NCI-H146 (cell line): ENCODE measurements at regions not wholly inside any gene's neighbourhood (a gene's known extent, or its start where the extent isn't known, plus 50 kb on each side); places are given as distances from the start of the nearest gene placed in this dataset.

Experiments
- DNase-seq: peaks from one replicate; lab custom pipeline; 2025; lab: John Stamatoyannopoulos, UW

DNA sequence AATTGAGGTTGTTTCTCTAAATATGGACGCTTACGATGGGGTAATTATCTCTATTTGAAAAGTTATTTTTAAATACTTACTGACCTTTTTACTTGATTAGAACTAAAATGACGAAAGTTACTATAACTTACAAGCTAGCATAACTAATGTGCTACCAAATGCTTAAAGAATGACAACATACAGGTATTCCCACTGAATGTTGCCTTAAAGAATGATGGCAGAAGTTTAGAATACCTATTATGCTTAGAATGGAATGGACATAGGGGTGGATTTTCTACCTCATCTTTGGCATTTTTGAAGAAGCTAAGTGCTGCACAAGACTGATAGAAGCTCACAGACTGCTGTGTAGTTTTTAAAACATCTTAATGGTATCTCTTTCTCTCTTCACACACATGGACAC lies 284.8 kb downstream of the THBS2 start:
- DNase-seq, result no peak

DNA sequence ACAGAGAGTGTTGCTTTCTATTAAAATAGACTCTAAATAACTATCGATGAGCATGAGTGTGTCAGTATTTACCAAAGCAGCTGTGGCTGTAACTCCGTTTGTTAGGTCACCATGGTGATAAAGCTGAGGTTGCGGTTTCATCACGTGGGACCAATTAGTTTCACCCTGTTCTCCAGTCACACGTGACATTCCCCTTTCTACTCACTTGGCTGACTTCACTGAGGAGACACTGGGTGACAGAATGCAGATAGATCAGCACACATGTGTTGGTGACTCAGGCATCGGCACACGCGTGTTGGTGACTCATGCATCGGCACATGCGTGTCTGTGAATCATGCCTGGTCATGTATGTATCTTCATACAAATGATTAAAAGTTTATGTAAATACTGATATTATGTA lies 285.4 kb downstream of the THBS2 start:
- DNase-seq, result no peak

GRCh38 chr6:168967281-168967925 lies 286.2 kb downstream of the THBS2 start:
- no peak for DNase-seq

DNA sequence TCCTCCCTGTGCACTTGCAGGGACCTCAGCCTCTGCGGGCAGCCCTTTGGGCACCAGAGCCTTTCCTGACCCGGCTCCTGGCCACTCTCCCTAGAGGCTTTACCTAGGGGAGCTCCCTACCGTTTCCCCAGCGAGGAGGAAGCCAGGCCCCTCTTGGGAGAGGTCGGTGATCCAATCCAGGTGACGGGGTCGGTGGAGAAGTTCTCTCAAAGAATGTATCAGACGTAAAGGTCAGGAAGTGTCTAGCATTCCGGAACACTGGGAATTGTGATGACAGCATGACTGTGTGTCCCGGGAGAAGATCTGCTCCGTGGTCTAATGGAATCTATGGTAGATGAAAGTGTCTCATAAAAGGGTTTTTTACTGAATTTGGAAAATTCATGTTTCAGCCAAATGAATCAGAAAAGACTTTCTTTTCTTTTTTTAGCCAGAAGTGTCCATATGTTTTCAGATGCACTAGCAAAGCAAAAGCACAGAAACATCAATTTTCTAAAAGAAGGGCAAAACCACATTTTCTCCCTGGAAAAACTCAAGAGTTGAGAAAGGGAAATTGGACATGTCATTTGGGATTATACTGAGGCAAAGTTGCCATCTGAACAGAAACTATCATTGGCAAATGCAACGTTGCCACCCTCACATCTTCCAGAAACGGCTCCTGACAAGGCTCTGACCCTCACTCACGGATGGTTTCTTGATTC lies 289.4 kb downstream of the THBS2 start:
- no peak for DNase-seq

DNA sequence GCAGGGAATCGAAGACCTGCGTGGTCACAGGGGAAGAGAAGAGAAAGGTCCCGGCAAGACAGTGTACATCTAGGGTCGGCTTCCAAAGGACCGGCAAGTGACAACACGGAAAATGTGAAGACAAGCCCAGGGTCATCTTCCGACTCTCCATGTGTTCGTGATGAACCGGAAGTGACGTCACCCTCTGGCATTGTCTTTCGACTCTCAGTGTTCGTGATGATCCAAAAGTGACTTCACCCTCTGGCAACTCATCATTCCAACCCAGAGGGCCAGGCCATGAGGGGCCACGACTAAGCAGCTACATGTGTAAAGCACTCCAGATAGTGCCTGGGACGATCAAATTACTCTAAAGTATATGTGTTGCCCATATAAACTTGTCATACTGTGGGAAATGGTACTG lies 290.8 kb downstream of the THBS2 start:
- DNase-seq, result no peak

DNA sequence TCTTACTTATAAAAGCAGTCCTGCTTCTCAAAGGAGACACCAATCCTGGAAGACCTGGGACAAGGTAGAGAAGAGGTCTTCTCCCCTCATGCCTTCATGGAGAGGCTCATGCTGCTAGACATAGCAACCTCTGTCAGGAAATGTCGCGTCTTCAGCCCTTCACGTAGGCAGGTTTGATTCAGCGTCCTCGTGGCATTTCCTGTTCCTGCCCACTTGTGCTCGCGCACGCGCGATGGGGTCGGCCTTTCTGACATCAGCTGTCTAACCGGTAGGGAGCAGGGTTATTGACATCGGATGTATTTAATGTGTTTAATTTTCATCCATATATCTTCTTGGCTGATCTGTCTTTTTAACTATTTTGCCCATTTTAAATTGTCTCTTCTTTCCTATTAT lies 292.4 kb downstream of the THBS2 start:
- DNase-seq, result no peak

DNA sequence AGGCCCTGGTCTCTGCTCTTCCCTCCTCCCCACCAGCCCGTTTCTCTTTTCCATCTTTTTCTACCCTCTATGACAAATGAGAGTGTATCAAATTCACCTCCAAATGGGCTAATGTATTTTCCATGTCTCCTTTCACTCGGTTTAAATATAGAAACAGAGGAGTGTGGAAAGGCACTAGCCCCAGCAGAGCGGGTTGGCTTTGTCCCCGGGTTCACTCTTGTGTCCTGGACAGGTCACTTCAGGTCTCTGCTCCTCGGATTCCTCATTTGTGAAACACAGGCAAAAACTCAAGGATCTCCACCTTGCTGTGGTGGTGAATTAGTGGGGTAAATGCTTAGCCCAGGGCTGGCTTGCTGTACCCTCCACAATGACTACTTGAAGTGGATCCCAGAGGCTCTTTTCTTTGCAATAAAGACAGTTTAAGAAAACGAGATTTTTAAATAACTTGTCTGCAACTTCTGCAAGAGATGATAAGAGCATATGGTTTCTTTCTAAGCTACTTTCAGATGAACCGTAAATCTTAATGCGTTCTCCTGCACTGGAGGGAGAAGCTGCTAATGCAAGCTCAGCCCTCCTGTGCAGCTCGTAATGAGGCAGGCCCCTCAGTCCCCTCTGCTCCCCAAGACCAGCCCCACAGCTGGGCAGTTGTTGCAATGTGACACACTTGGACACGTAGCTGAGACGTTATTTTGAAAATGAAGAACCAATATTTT lies 292.9 kb downstream of the THBS2 start:
- DNase-seq, result no peak

DNA sequence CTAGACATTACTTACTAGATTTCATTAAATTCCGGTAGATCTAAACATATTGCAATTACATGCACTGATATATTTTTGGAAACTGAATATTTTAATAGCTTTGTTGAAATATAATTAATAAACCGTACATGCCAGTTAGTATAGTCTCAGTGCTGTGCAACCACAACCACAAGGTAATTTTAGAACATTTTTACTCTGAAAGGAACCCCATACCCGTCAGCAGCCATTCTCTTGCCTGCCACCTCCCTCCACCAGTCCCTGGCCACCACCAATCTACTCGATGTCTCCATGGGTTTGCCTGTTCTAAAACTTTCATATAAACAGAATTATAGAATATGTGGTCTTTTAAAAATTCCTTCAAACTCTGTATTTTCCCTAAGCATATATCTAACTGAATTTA lies 293.9 kb downstream of the THBS2 start:
- DNase-seq, result no peak

- peak; percentile 93 for DNase-seq
These were observed 296.5 kb downstream of the THBS2 start for GRCh38 chr6:168956884-168957730.

DNA sequence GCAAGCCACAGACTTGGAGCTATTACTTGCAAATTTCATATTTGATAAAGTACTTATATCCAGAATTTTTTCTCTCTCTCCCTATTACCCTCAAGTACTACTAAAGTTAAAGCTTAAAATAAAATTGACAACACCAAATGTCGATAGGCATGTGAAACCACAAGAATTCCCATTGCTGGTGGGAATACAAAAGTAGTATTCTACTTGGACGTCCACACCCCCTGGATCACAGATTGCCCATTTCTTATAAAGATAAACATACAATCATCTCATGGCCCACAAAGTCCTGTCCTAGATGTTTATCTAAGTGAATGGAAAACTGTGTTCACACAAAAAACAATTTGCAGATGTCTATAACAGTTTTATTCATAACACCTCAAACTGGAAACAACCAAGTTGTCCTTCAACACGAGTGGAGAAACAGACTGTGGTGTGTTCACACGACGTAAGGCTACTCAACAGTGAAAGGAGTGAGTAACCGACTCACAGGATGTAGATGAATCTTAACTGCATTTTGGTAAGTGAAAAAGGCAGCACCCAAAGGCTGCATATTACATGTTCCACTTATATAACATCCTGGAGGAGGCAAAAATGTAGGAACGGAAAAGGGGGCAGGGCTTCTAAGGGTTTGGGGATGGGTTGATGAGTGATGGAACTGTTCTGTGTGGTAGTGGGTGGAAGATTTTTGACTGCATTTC lies 297.4 kb downstream of the THBS2 start:
- DNase-seq, result no peak

GRCh38 chr6:168953461-168953860 lies 300.2 kb downstream of the THBS2 start:
- DNase-seq, result no peak

- DNase-seq, result no peak
These were observed 302.4 kb downstream of the THBS2 start for GRCh38 chr6:168951217-168951616.

DNA sequence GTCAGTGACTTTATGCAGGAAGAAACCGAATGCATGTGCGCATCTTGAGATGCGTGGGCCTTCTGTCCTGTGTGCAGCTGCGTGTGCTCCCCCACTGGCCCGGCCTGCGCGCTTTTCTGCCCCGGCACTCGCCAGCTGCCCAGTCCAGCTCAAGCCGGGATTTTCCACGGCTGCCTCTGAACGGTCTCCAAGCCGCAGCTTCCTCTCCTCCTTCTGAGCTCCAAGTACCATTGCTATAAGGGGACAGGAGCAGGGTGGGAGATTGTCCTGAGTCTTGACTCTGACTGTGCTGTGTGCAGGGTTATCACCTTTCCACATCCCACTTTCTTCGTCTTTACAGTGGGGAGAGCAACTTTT lies 302.8 kb downstream of the THBS2 start:
- no peak for DNase-seq

GRCh38 chr6:168949981-168950857 lies 303.4 kb downstream of the THBS2 start:
- no peak for DNase-seq

DNA sequence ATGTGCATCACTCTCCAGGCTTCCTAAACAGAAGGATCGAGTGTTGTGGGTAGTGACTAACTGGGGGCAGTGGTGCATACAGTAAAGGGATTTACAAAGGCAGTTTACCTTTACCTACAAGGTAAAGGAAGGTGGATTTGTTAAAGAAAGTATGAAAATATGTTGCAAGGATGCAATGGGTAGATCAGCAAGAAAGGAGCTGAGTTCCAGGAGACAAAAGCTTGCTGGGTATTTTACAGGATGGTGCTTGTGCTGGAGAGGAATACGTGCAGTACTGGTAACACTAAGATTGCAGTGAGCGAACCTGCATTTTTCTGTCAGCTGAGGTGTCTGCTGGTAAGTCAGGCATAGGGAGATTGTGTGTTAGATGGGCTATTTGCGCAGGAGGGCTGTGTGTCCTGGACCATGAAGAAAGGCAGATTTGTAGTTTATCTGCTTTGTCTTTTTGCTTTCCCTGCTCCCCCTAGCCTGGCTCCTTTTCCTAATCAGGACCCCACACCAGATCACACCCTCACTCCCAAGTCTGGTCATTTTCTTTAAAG lies 304.6 kb downstream of the THBS2 start:
- DNase-seq, result no peak

DNA sequence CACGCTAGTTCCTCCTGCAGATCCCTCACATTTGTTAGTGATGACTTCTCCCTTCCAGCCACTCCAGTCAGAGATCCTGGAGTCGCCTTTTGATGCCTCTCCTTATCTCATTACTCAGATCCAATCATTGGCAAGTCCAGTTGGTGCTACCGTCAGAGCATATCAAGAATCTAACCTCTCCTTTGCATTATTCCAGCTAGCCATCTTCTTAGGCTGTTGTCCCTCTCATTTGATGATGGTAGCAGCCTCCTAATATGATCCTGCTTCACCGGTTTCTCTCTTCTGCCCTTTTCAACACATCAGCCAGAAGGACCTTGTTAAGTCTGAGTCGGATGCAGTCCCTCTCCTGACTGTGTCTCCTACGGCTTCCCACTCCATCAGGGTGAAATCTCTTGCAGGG lies 305.6 kb downstream of the THBS2 start:
- no peak for DNase-seq

- no peak for DNase-seq
These were observed 310.3 kb downstream of the THBS2 start for GRCh38 chr6:168943231-168943905.

DNA sequence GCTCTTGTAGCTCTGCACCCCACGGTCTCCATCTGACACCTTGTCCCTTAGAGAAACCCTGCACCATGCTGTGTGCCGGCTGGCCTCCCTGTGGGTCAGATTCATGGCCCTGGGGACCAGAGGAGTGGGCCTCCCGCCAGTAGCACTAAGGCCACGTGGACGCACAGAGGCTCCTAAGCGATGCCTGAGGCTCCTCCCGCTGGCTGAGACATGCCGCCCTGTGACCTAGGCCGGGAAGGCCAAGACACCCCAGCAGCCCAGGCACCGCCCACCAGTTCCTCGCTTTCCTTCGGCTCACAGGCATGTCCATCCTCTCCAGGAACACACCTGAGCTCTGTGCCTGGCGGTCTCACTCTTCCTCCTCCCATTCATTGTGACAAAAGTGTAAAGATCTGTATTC lies 311.0 kb downstream of the THBS2 start:
- DNase-seq, result no peak

DNA sequence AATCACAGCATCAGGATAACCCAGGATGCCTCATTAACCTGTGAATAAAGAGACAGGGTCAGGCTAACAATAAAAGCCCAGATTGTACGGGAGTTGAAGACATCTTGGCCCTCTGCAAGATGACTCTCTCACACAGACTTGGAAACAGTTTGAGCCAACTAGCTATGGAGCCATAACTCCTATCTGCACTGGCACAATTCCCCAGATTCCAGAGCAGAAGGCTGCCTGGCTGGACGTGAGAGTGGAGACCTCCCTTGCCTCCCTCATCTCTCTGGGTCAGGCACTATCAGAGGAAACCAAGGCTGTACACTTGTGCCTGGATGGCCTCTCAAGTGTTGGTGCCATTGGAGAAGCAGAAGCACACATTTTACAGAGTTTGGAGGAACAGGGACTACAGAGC lies 312.6 kb downstream of the THBS2 start:
- DNase-seq, result no peak

DNA sequence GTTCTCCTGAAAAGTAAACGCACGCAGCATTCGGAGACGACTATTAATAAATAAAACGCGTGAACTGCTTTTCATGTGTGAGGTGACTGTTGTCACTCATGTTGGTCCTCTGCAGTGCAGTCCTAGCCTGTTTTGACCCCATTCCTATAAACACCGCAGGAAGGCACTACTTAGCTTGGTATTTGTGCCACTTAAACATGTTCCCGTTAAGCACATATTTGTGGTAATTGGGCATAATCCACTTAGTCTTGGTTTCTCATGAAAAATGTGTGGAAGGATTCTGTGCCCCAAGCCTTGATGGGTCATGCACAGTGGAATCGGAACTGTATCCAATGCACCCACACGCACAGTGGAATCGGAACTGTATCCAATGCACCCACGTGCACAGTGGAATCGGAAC lies 313.9 kb downstream of the THBS2 start:
- no peak for DNase-seq
